HFFc6 (cell line): ENCODE measurements at regions not wholly inside any gene's neighbourhood (a gene's known extent, or its start where the extent isn't known, plus 50 kb on each side); places are given as distances from the start of the nearest gene placed in this dataset.

Source experiments
- DNase-seq: peaks from one replicate; pipeline ENCODE4 v3.0.0-alpha.2; 2018
- H3K27ac Mint-ChIP-seq: 2 replicates; pipeline ENCODE4 v1.8.0; 2020; ENCODE audit warnings: mild to moderate bottlenecking, mixed read lengths
- H3K27me3 Mint-ChIP-seq: 2 replicates; pipeline ENCODE4 v1.8.0; 2021; ENCODE audit warnings: mild to moderate bottlenecking, moderate library complexity, mixed read lengths; ENCODE audit not compliant: insufficient read depth
- H3K36me3 Mint-ChIP-seq: 2 replicates; pipeline ENCODE4 v1.8.0; 2021; ENCODE audit warnings: low read depth, mixed read lengths
- H3K4me1 Mint-ChIP-seq: 2 replicates; pipeline ENCODE4 v1.8.0; 2020; ENCODE audit warnings: low read depth, mixed read lengths
- H3K4me3 Mint-ChIP-seq: 2 replicates; pipeline ENCODE4 v1.8.0; 2020; ENCODE audit warnings: mild to moderate bottlenecking, moderate library complexity, mixed read lengths
- H3K9me3 Mint-ChIP-seq: 2 replicates; pipeline ENCODE4 v1.8.0; 2020; ENCODE audit warnings: mild to moderate bottlenecking, mixed read lengths
- TF ChIP-seq, protein P1 (sequence below): fragments of 200-600 bp; sonication (generic); IDR thresholded peaks from 2 replicates; pipeline ENCODE4 v1.5.0; 2021; ENCODE audit warnings: antibody characterized with exemption, mild to moderate bottlenecking

DNA sequence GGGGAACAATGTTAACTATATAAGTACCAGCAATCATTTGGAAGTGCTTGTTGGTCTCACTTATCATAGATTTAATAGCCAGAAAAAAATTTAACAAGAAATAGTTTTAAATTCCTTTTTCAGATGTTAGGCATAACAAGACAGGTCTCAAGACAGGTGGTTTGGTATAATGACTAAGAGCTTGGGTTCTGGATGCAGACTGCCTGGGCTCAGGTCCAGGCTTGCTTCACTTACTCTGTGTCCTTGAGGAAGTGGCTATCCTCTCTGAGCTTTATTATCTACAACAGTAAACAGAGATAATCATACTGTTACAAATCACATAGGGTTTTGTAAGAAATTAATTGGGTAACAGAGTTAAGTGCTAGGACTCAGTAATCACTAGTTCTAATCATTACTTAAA is 338.0 kb upstream of the FLRT2 start:
- DNase-seq = no peak
- TF ChIP-seq, protein P1, sequence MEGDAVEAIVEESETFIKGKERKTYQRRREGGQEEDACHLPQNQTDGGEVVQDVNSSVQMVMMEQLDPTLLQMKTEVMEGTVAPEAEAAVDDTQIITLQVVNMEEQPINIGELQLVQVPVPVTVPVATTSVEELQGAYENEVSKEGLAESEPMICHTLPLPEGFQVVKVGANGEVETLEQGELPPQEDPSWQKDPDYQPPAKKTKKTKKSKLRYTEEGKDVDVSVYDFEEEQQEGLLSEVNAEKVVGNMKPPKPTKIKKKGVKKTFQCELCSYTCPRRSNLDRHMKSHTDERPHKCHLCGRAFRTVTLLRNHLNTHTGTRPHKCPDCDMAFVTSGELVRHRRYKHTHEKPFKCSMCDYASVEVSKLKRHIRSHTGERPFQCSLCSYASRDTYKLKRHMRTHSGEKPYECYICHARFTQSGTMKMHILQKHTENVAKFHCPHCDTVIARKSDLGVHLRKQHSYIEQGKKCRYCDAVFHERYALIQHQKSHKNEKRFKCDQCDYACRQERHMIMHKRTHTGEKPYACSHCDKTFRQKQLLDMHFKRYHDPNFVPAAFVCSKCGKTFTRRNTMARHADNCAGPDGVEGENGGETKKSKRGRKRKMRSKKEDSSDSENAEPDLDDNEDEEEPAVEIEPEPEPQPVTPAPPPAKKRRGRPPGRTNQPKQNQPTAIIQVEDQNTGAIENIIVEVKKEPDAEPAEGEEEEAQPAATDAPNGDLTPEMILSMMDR = no peak

DNA sequence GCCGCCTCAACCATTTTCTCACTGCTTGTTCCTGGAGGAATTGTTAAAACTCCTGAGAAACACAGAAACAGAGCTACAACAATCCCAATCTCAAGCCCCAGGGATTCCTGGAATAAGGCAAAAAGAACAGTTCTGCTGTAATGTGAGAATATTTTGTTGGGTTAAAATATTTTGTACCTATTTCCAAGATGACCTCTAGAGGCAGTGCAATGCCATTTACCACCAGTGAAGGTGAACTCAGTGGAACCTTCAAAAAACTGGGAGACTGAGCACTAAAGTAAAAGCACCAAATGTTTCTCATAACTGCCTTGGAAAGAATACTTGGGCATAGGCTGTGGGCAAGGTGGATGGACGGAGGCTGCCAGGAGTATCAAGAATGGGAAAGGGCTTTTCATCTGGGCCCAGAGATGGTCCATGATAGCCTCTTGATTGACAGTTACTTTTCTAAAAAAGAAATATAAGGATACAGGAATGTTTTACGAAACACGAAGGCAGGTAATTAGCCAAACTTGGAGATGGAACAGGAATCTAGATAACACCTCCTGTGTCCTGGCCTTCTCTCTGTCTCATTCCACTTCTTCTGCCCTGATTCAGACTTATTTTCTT is 334.0 kb upstream of the FLRT2 start:
- Mint-ChIP-seq H3K36me3 (no peaks in the 10 kb centered on the region), H3K4me3 (no peak overlapping the region), H3K4me1 (peaks cover 7% of the 10 kb centered on the region), H3K9me3 (no peaks in the 10 kb centered on the region), H3K27me3 (peaks cover 3% of the 10 kb centered on the region), H3K27ac (no peak overlapping the region)
- no peak for DNase-seq
- TF ChIP-seq, protein P1 = peak; percentile 80

More for the DNA sequence above, 338.0 kb upstream of the FLRT2 start:
- H3K4me3 Mint-ChIP-seq = no peak overlapping the region
- H3K36me3 Mint-ChIP-seq = no peaks in the 10 kb centered on the region
- no peaks in the 10 kb centered on the region for H3K9me3 Mint-ChIP-seq
- H3K27ac Mint-ChIP-seq = no peak overlapping the region
- H3K27me3 Mint-ChIP-seq = peaks cover 2% of the 10 kb centered on the region
- peaks cover 10% of the 10 kb centered on the region for H3K4me1 Mint-ChIP-seq

DNA sequence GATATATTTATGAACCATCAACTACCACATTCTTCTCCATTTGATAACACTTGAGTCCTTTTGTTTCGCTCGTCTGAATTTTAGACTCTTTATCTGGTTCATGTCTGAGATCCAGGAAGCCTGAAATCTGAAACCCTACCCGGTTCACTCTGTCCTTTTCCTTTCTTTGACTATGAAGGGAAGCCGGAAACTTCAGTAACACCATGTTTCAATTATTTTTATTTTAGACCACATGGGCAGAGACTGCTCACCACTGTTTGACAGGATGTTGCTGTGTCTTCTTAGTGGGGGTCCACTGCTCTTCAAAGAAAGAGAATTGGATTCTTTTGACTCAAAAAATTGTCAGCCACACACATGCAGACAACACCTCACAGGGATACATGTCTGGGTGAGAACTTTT is 331.9 kb upstream of the FLRT2 start:
- Mint-ChIP-seq H3K27ac (no peak overlapping the region), H3K4me1 (peaks cover 7% of the 10 kb centered on the region), H3K4me3 (no peak overlapping the region), H3K9me3 (no peaks in the 10 kb centered on the region), H3K36me3 (no peaks in the 10 kb centered on the region), H3K27me3 (peaks cover 2% of the 10 kb centered on the region)
- DNase-seq = no peak
- TF ChIP-seq, protein P1 = no peak

DNA sequence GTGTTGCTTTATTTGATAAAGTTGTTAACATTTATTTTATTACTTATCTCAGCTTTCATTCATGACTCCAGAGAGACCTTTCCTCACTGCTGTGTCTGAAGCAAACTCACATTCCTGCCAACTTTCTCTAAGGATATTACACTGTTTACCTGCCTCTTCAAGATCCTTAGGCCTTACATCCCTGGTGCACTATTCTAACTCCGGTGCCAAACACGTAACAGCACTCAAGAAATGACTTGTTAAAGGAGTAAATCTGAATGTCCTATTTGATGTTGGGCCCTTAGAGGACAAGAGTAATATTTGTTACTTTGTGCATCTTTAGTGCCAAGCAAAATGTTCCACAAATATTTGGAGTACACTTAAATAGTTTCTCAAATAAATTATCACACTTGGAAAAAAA is 324.1 kb upstream of the FLRT2 start:
- TF ChIP-seq, protein P1 = no peak
- Mint-ChIP-seq H3K27ac (no peak overlapping the region), H3K36me3 (no peaks in the 10 kb centered on the region), H3K4me3 (no peak overlapping the region), H3K9me3 (no peaks in the 10 kb centered on the region), H3K4me1 (no peaks in the 10 kb centered on the region), H3K27me3 (no peaks in the 10 kb centered on the region)
- DNase-seq = no peak

DNA sequence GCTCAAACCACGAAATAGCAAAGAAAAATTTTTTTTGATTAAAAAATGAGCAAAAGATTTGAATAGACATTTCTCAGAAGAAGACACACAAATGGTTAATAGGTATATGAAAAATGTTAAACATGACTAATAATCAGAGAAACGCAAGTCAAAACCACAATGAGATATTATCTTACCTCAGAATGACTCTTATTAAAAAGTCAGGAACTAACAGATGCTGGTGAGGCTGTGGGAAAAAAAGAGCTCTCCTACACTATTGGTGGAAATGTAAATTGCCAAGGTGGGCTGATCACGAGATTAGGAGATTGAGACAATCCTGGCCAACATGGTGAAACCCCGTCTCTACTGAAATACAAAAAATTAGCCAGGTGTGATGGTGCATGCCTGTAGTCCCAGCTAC is 315.5 kb upstream of the FLRT2 start:
- Mint-ChIP-seq H3K9me3 (peaks cover 9% of the 10 kb centered on the region), H3K4me3 (no peak overlapping the region), H3K27ac (no peak overlapping the region), H3K27me3 (peaks cover 1% of the 10 kb centered on the region; the same call in 1 of the 2 replicates), H3K4me1 (peaks cover 43% of the 10 kb centered on the region), H3K36me3 (peaks cover 7% of the 10 kb centered on the region)
- DNase-seq = peak; percentile 54
- TF ChIP-seq, protein P1 = no peak

DNA sequence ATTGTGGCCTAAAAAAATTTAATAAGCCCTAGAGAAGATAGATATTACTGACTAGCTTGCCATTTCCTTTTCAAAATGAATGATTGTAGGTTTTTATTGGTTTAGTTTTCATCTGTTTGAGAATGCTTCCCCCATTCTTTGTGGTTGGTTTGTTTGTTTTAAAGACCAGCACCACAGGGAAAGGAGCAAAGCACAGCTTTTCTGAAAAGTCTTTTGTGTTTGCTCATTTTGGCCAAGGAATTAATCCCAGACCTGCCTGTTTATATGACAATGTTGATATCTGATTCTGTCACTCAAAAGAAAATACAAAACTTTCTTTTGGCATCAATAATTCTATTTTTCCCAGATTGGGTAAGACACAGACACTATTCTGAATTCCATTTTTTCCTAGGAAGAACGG is 312.5 kb upstream of the FLRT2 start:
- 0 out of 2 replicates have a peak overlapping the region, but pooled peaks have one; percentile 22 for H3K27ac Mint-ChIP-seq
- peak; percentile 55 for DNase-seq
- peaks cover 1% of the 10 kb centered on the region; the same call in 1 of the 2 replicates for H3K27me3 Mint-ChIP-seq

More for the DNA sequence above, 312.5 kb upstream of the FLRT2 start:
- TF ChIP-seq, protein P1 = no peak
- peaks cover 7% of the 10 kb centered on the region for H3K36me3 Mint-ChIP-seq
- H3K4me1 Mint-ChIP-seq = peaks cover 52% of the 10 kb centered on the region
- no peak overlapping the region for H3K4me3 Mint-ChIP-seq
- H3K9me3 Mint-ChIP-seq = peaks cover 9% of the 10 kb centered on the region
